Endometrium (tissue), 2 donors: ENCODE measurements at regions not wholly inside any gene's neighbourhood (a gene's known extent, or its start where the extent isn't known, plus 50 kb on each side); places are given as distances from the start of the nearest gene placed in this dataset.
"Not testable (repeated sequence)": the region's sequence is repeated elsewhere in the genome, so short reads cannot be mapped to it uniquely, and the experiment has no call there.

Experiments used
- FAIRE-seq: peaks from 2 replicates; lab custom pipeline; 2012; peaks lifted over from hg19 to GRCh38; lab: Jason Lieb, UNC
- donor health status: control.
- donor health status: control.

- no peak for FAIRE-seq
Measured at GRCh38 chr2:105691947-105692390, 52.7 kb upstream of the NCK2 start.

DNA sequence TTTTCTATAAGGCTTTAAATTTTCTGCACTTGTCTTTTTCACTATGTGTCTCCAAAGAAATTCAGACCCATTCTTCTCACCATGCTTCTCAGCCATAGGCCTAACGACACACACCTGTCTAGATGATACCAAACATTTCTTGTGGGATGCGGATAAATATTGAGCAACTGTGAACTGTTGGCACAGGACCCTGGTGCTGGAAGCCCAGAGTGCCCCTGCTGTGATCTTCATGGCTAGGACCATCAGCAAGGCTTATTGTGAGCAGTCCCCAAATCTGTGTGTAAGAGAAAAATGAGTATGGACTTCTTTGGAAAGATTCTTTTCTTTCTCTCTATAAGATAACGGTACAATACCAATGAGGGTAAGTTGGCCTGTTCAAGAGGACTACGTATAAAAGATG is 54.1 kb upstream of the NCK2 start:
- no peak for FAIRE-seq

DNA sequence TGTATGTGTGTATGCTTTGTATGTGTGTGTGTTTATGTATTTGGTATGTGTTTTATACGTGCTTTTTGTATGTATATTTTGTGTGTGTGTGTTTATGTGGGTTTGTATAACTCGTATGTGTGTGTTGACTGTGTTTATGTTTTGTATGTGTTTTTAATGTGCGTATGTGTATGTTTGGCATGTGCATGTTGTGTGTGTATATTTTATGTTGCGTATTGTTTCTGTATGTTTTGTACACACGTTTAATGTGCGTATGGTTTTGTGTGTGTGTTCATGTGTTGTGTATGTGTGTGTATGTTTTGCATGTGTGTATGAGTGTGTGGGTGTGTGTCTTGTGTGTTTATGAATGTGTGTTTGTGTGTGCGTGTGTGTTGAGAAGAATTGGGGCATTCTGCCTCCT is 55.2 kb upstream of the NCK2 start:
- FAIRE-seq = no peak

DNA sequence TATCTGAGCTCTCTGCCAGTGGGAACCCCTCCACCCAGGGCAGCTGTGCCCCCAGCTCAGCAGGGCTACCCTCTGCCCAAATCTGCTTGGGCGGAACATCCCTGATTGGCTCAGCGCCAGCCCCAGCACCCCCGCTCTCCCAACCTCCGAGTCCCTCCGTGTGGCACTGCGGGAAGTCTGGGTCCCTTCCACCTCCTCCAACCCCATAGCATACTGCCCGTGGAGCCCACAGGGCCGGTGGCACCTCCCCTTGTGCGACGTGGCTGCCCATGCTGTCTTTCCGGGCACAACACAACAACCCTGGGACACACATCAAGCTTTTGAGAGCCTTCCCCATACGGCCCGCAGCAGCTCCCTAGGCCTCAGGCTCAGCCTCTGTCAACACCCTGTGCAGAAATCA is 55.8 kb upstream of the NCK2 start:
- FAIRE-seq = no peak

DNA sequence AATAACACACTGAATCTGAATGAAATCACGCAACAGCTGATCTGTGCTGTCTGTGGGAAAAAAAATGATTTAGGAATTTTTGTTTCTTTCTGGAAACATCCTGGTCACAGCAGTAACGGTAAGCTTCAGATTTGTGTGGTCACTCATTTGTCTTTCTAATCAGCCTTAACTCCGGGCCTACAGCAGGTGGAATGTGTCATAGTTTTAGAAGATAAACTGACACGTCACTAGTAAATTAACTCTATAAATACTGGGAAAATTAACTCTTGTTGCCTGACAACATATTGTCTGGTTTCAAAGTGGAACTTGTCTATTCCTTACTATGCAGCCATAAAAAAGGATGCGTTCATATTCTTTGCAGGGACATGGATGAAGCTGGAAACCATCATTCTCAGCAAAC is 58.1 kb upstream of the NCK2 start:
- no peak for FAIRE-seq

GRCh38 chr2:105683011-105683492 is 61.7 kb upstream of the NCK2 start:
- FAIRE-seq = no peak

DNA sequence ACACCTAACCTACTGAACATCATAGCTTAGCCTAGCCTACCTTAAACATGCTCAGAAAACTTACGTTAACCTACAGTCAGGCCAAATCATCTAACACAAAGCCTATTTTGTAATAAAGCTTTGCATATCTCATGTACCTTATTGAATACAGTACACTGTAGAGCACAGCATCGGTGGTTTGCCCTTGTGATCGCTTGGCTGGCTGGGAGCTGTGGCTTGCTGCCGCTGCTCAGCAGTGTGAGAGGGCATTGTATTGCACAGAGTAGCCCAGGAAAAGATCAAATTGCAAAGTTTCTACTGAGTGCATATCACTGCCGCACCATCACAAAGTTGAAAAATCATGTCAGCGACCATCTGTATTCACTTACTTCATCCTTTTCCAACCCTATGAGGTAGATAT is 62.3 kb upstream of the NCK2 start:
- no peak for FAIRE-seq

- no peak for FAIRE-seq
Measured at GRCh38 chr2:105681927-105682326, 62.8 kb upstream of the NCK2 start.

DNA sequence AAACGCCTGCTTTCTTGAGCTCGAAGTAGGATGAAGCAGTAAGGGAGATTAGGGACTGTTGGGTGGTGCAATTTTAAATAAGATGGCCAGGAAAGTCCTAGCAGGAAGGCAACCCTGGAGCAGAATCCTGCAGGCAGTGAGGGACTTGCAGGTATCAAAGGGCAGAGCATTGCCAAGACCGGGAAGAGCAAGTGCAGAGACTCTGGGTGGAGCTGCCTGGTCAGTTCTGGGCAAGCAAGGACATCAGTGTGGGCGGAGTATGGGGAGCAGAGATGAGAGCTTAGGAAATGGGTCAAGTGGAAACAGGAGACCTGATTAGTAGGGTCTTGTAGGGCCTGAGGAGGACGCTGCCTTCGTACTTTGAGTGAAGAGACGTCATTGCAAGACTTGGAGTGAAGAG is 64.4 kb upstream of the NCK2 start:
- FAIRE-seq = no peak

DNA sequence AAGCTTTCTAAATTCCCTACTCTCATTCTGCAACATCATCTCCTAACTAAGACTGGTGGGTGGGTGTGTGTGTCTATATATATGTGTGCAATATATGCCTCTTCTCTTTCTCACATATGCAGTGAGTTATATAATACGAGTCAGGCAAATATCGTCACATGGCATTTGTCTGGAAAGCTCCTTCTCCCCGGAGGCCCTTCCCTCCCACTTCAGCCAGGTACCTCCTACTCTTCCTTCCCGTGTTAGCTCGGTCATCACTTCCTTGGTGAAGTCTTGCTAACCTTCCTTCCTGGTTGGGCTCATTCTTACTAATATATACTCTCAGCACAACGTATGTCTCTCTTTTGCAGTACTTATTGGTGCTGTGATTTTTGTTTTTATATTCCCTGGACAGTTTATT is 66.4 kb upstream of the NCK2 start:
- no peak for FAIRE-seq

GRCh38 chr2:105677901-105678300 is 66.8 kb upstream of the NCK2 start:
- no peak for FAIRE-seq

- FAIRE-seq = no peak
Measured at GRCh38 chr2:105675841-105676240, 68.9 kb upstream of the NCK2 start.

DNA sequence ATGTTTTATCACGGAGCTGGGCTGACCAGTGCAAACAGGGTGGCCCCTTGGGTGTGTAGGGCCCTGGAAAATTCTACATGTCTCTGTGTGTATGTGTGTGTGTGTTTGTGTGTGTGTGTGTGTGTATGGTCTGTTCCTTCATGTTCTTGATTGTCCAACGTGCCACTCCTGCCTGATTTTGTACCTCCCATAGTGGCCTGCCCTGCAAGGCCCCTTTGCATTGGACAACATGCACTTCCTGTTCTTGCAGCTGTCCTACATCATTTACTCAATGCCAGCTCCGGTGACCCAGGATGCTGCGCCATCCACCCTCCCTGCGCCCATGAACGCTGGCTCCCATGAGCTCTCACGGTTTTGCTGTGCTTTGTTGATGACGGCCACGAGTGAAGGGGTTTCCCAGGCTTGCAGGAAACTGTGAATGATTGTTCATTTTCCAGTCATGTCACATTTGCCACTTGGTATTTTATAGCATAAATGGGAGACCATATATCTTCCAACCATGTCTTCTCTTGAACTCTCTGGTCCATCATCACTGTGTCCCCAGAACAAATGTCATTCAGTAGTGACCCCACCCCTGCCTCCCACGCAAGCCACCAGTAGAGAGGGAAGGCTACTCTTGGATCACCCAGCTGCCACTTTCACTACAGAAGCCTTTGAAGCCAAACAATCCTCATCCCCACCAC is 69.7 kb upstream of the NCK2 start:
- no peak for FAIRE-seq

GRCh38 chr2:105674401-105674800 is 70.3 kb upstream of the NCK2 start:
- no peak for FAIRE-seq

DNA sequence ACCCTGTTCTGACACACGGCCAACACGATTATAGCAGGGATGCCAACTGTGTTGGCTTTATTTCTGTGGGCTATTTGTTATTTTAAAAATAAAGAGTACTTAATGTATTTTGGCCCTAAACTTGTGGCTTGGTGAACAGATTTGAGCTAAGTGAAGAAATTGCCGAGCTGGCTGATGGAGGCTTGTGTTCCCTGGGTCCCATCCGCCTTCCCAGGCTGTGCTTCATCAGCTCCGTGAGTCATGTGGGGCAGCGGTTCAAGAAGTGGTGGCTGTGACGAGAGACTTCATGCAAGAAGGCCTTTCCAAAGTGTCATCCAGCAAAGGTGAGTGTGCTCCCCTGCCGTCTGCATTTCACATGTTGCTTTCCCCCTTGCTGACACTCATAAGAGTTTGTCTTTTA is 73.6 kb upstream of the NCK2 start:
- FAIRE-seq = no peak

DNA sequence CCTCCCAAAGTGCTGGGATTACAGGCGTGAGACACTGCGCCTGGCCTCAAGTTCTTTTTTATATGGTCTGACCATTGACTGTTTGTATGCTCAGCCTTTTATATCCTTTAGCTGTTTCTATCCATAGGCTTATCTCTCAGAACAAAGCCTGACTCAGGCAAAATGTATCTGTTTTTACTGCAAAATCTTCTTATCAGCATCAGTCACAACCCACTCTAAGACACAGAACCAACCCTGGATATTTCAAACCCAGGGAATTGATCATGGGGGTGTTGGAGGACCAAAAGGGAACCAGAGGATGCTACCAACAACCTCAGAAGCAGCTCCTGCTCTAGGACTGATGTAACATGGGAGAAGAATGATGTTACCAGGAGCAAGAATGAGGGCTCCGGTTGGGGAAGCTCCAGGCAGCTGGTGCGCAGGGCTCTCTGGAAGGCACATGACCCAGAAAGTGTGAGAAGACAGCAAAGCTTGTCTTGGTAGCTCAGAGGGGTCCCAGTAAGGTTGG is 75.3 kb upstream of the NCK2 start:
- FAIRE-seq = no peak

DNA sequence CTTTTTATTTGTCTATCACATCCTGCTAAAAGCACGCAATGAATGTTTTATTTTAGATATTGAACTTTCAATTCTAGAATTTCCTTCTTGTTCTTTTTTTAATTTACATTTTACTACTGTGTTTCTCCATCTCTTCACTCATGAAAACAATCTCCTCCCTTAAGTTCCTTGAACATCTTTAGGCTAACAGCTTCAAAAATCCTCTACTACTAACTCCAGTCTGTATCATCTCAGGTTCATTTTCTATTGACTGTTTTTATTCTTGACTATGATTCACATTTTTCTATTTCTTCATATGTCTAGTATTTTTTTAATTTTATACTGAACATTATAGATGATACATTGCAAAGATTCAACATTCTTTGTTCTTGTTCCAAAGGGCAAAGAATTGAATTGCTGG is 79.2 kb upstream of the NCK2 start:
- no peak for FAIRE-seq

DNA sequence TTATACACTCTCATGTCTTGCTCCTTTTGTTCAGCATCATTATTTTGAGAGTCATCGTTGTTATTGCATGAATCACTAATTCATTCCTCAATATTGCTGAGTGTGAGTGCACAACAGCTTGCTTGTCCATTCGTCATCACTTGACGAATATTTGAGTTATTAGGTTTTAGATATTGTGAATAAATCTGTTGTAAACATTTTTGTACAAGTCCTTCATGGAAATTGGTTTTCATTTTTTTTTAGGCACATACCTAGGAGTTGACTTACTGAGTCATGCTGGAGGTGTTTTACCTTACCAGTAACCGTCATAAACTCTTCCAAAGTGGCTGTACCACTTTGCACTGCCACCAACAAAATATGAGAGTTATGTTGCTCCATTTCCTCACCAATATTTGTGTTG is 84.2 kb upstream of the NCK2 start:
- FAIRE-seq = no peak

- not testable (repeated sequence) for FAIRE-seq
Measured at GRCh38 chr2:105655723-105656606, 88.7 kb upstream of the NCK2 start.

- FAIRE-seq = no peak
Measured at GRCh38 chr2:105655244-105655643, 89.5 kb upstream of the NCK2 start.

- FAIRE-seq = no peak
Measured at GRCh38 chr2:105654474-105655004, 90.2 kb upstream of the NCK2 start.

DNA sequence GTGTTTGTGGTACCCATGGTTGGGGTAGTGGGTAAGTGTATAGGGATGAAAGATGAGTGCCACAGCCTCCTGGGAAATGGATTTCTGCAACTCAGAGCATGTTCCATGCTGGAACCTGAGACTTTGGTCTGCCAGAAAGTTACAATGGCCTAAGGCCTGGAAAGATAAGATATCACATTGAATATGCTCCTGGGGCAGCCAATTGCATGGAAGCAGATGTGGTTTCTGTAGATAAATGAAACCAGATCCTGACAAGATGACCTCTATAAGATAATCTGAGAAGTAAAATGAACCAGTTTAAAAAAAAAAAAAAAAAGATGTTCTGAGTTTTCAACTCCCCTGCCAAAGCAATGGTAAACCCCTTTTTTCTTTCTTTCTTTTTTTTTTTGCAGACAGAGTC is 91.4 kb upstream of the NCK2 start:
- FAIRE-seq = no peak
